ENCODE measurements at regions not wholly inside any gene's neighbourhood (a gene's known extent, or its start where the extent isn't known, plus 50 kb on each side); places are given as distances from the start of the nearest gene placed in this dataset.

DNA sequence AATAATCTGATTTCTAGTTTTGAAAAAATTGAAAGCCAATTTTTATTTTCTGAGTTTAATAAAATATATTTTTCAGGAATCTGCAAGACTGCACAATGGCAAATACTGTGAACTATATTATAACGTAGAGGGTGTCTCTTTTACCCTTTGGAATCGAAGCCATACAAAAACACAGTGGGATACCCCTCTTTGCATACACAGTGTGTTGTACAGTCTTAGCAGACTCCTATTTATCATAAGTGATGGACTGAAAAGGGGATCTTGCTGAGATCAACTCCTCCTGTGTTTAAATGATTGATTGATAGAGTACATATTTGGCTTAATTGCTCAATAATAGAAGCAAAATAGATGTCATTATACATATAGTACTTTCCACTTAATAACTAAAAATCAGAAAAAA lies 981.2 kb downstream of the NSUN3 start:
- Histone ChIP-seq H3K36me3 (no peaks in the 10 kb centered on the region), H3K27me3 (no peaks in the 10 kb centered on the region), H3K27ac (no peak overlapping the region), H3K4me1 (no peaks in the 10 kb centered on the region), H3K9me3 (no peaks in the 10 kb centered on the region), H3K4me3 (no peak overlapping the region)
- 85% methylated on average over 2 of the region's 2 CpGs for WGBS
- DNase-seq (ENCODE audit: low spot score in 2 of 2), result no peak
- TF ChIP-seq POLR2AphosphoS5 (IDR thresholded peaks at IDR 0.05) (no peak), EP300 (IDR thresholded peaks at IDR 0.05) (no peak), POLR2A (IDR thresholded peaks at IDR 0.05) (no peak)

DNA sequence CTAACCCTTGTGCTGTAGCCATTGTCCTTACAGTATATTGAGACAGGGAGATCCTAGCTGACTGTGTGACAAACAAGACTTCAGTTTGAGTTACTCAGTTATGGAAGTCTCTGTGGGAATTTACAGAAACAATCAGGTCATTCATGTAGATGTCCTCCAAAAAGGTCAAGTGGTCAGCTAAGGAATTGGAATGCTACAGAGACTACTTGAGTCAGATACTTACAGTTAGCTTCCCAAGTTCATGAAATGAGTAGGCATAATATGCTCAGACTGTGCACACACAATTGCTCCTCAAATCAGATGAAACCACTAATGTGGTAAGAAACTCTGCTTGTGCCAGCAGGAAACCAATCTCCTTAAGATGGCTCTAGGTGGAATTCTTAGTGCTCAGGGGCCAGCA lies 985.7 kb downstream of the NSUN3 start:
- no peak for DNase-seq (ENCODE audit: low spot score in 2 of 2)
- Histone ChIP-seq H3K27me3 (no peaks in the 10 kb centered on the region), H3K9me3 (no peaks in the 10 kb centered on the region), H3K27ac (no peak overlapping the region), H3K4me1 (no peaks in the 10 kb centered on the region), H3K36me3 (no peaks in the 10 kb centered on the region), H3K4me3 (no peak overlapping the region)
- no peak for TF ChIP-seq EP300 (IDR thresholded peaks at IDR 0.05)
- no peak for TF ChIP-seq POLR2AphosphoS5 (IDR thresholded peaks at IDR 0.05)
- TF ChIP-seq POLR2A (IDR thresholded peaks at IDR 0.05), result no peak
- no peak for TF ChIP-seq CTCF (IDR thresholded peaks at IDR 0.05)

GRCh38 chr3:95049841-95050240 lies 987.0 kb downstream of the NSUN3 start:
- 77% methylated on average over 1 of the region's 1 CpG for WGBS

DNA sequence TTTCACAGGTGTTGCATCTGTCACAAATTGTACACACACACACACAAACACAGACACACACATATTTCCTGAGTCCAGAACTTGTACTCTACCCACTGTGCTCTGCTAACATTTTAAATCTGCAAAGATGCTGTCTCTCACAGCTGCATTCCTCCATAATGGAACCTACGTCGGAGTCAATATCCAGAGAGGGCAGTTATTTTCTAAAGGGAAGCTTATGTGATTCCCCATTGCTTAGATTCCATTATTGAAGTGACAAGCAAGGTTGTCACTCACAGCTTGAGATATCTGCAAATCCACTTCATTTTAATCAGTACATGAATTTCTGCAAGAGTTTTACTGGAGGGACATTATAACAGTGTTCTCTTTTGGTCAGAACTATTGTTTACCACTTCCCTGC lies 992.4 kb downstream of the NSUN3 start:
- H3K36me3 ChIP-seq, result no peaks in the 10 kb centered on the region
- no peak overlapping the region for H3K4me3 ChIP-seq
- TF ChIP-seq POLR2AphosphoS5 (IDR thresholded peaks at IDR 0.05), result no peak
- no peak for TF ChIP-seq POLR2A (IDR thresholded peaks at IDR 0.05)
- TF ChIP-seq CTCF (IDR thresholded peaks at IDR 0.05), result no peak
- no peak overlapping the region for H3K27ac ChIP-seq
- no peak for DNase-seq (ENCODE audit: low spot score in 2 of 2)
- no peaks in the 10 kb centered on the region for H3K4me1 ChIP-seq
- no peaks in the 10 kb centered on the region for H3K9me3 ChIP-seq
- WGBS, result 73% methylated on average over 2 of the region's 2 CpGs
- H3K27me3 ChIP-seq, result no peaks in the 10 kb centered on the region

More at GRCh38 chr3:95049841-95050240, 987.0 kb downstream of the NSUN3 start:
- TF ChIP-seq POLR2AphosphoS5 (IDR thresholded peaks at IDR 0.05), result no peak
- no peak for TF ChIP-seq EP300 (IDR thresholded peaks at IDR 0.05)
- no peak for TF ChIP-seq CTCF (IDR thresholded peaks at IDR 0.05)
- TF ChIP-seq POLR2A (IDR thresholded peaks at IDR 0.05), result no peak
- Histone ChIP-seq H3K4me3 (no peak overlapping the region), H3K36me3 (no peaks in the 10 kb centered on the region), H3K27ac (no peak overlapping the region), H3K9me3 (no peaks in the 10 kb centered on the region), H3K4me1 (no peaks in the 10 kb centered on the region), H3K27me3 (no peaks in the 10 kb centered on the region)
- no peak for DNase-seq (ENCODE audit: low spot score in 2 of 2)

DNA sequence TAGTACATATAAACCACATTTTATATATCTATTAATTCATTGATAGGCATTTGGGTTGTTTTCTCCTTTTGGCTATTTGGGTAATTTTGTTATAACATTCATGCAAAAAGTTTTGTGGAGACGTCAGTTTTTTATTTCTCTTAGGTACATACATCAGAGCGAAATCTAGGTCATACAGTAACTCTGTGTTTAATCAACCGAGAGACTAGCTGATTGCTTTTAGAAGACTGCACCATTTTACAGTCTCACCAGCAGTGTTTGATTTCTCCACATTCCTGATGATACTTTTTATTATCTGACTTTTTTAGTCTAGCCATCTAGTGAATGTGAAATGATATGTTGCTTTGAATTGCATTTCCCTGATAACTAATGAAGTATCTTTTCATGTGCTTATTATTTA lies 1019.3 kb downstream of the NSUN3 start:
- Histone ChIP-seq H3K9me3 (no peaks in the 10 kb centered on the region), H3K36me3 (no peaks in the 10 kb centered on the region), H3K27me3 (no peaks in the 10 kb centered on the region), H3K27ac (no peak overlapping the region), H3K4me1 (no peaks in the 10 kb centered on the region), H3K4me3 (no peak overlapping the region)
- 88% methylated on average over 3 of the region's 3 CpGs for WGBS
- TF ChIP-seq EP300 (IDR thresholded peaks at IDR 0.05) (no peak), POLR2A (IDR thresholded peaks at IDR 0.05) (no peak), CTCF (IDR thresholded peaks at IDR 0.05) (no peak), POLR2AphosphoS5 (IDR thresholded peaks at IDR 0.05) (no peak)
- no peak for DNase-seq (ENCODE audit: low spot score in 2 of 2)

- H3K27me3 ChIP-seq, result no peaks in the 10 kb centered on the region
- H3K4me3 ChIP-seq, result no peak overlapping the region
- TF ChIP-seq EP300 (IDR thresholded peaks at IDR 0.05), result no peak
- TF ChIP-seq POLR2A (IDR thresholded peaks at IDR 0.05), result no peak
- TF ChIP-seq CTCF (IDR thresholded peaks at IDR 0.05), result no peak
- no peak for TF ChIP-seq POLR2AphosphoS5 (IDR thresholded peaks at IDR 0.05)
- H3K27ac ChIP-seq, result no peak overlapping the region
- no peaks in the 10 kb centered on the region for H3K36me3 ChIP-seq
- H3K4me1 ChIP-seq, result no peaks in the 10 kb centered on the region
- H3K9me3 ChIP-seq, result no peaks in the 10 kb centered on the region
- no peak for DNase-seq (ENCODE audit: low spot score in 2 of 2)
These were observed 1021.9 kb downstream of the NSUN3 start for GRCh38 chr3:95084738-95085137.
